ENCODE measurements at regions not wholly inside any gene's neighbourhood (a gene's known extent, or its start where the extent isn't known, plus 50 kb on each side); places are given as distances from the start of the nearest gene placed in this dataset.

DNA sequence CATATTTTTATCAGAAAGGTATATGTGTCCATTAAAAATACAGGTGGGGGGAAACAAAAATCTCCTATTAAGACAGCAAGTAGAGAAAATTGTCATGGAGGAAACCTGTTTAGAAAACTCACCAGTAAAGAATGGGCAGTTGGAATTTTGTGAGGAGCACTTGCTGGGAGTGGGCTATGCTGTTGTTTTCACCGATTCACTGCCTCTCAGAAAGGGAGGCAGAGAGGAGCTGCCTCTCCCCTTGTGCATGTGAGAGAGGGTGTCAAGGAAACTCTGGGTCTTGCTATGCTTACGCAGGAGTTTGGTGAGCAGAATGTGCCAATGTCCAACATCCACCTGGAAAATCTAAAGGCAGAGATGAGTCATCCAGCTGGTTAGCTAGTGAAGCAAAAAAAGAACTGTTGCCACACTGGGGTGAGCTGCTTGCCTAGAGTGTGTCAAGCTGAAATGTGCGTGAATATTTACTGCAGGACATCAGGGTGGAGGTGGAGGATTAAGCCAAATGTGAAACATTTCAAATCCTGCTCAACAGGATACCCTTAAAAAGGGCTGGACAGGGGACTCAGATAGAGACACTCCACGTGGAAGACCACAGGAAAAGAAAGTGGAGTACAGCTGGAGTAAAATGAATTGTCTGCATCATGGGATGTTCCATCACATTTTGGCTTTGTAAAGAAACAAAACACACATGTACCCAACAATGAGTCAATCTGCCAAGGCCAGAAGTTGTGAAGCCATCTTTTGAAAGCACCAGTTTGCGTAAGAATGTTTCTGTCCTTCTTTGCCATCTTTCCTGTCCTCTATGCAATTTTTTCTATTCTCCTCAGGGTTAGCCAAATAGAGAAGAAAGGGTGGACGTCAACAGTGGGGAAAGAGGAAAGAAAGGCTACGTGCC is 449.7 kb upstream of the MPDZ start:
- WGBS: 72% methylated on average over 7 of the region's 7 CpGs
- H3K36me3 ChIP-seq: no peaks in the 10 kb centered on the region
- H3K27me3 ChIP-seq: no peaks in the 10 kb centered on the region
- no peak for DNase-seq (ENCODE audit: extremely low spot score)
- peaks cover 0 to 6% (median 0%) of the 10 kb centered on the region in 4 donors for H3K4me1 ChIP-seq
- H3K4me3 ChIP-seq: no peak overlapping the region
- H3K27ac ChIP-seq (replicated peaks in 1 of 4): no peak overlapping the region
- no peak for TF ChIP-seq POLR2A (IDR thresholded peaks at IDR 0.05; ENCODE audit: low read depth)
- TF ChIP-seq POLR2AphosphoS5 (IDR thresholded peaks at IDR 0.05): peak in 1 of 2 donors; percentile 6
- TF ChIP-seq, protein P1, sequence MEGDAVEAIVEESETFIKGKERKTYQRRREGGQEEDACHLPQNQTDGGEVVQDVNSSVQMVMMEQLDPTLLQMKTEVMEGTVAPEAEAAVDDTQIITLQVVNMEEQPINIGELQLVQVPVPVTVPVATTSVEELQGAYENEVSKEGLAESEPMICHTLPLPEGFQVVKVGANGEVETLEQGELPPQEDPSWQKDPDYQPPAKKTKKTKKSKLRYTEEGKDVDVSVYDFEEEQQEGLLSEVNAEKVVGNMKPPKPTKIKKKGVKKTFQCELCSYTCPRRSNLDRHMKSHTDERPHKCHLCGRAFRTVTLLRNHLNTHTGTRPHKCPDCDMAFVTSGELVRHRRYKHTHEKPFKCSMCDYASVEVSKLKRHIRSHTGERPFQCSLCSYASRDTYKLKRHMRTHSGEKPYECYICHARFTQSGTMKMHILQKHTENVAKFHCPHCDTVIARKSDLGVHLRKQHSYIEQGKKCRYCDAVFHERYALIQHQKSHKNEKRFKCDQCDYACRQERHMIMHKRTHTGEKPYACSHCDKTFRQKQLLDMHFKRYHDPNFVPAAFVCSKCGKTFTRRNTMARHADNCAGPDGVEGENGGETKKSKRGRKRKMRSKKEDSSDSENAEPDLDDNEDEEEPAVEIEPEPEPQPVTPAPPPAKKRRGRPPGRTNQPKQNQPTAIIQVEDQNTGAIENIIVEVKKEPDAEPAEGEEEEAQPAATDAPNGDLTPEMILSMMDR (IDR thresholded peaks at IDR 0.05): no peak
- no peak for TF ChIP-seq EP300 (IDR thresholded peaks at IDR 0.05)
- intact Hi-C loops (cut with DNase I): no loop called here
- no peaks in the 10 kb centered on the region for H3K9me3 ChIP-seq

DNA sequence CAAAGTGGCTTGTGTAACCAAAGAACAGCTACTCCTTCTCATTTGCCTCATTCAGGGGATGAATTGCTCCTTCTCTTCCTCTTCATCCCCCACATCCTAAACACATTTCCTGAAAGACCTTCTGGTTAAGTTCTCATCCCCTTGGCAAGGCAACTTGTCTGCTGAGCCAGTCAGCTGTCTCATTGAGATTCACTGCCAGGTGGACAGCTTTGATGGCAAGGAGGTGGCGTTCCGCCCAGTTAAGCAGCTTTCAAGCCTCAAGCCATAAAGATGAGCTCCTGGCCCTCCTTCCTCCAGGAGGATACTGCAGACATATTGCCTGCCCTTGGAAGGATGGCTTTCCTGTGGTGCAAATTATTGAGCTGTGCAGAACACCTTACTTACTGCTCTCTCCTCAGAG is 448.6 kb upstream of the MPDZ start:
- no peak overlapping the region for H3K4me3 ChIP-seq
- H3K9me3 ChIP-seq: no peaks in the 10 kb centered on the region
- no peak for DNase-seq (ENCODE audit: extremely low spot score)
- TF ChIP-seq POLR2AphosphoS5 (IDR thresholded peaks at IDR 0.05) (no peak), EP300 (IDR thresholded peaks at IDR 0.05) (no peak), POLR2A (IDR thresholded peaks at IDR 0.05; ENCODE audit: low read depth) (no peak)
- TF ChIP-seq, protein P1 (IDR thresholded peaks at IDR 0.05): no peak
- H3K27me3 ChIP-seq: no peaks in the 10 kb centered on the region
- no peak overlapping the region for H3K27ac ChIP-seq (replicated peaks in 1 of 4)
- intact Hi-C loops (cut with DNase I): no loop called here
- no peaks in the 10 kb centered on the region for H3K36me3 ChIP-seq
- no CpG with 5 or more reads among the region's 2 CpGs for WGBS
- H3K4me1 ChIP-seq: peaks cover 0 to 6% (median 0%) of the 10 kb centered on the region in 4 donors

- intact Hi-C loops (cut with DNase I): no loop called here
- Histone ChIP-seq H3K4me1 (peaks cover 0 to 6% (median 0%) of the 10 kb centered on the region in 4 donors), H3K36me3 (no peaks in the 10 kb centered on the region), H3K27ac (replicated peaks in 1 of 4) (peak overlapping the region in 1 of 4 donors; percentile 24), H3K27me3 (no peaks in the 10 kb centered on the region), H3K9me3 (no peaks in the 10 kb centered on the region), H3K4me3 (no peak overlapping the region)
- no peak for DNase-seq (ENCODE audit: extremely low spot score)
- TF ChIP-seq POLR2AphosphoS5 (IDR thresholded peaks at IDR 0.05) (no peak), EP300 (IDR thresholded peaks at IDR 0.05) (no peak), POLR2A (IDR thresholded peaks at IDR 0.05; ENCODE audit: low read depth) (no peak)
- TF ChIP-seq, protein P1 (IDR thresholded peaks at IDR 0.05): no peak
- 79% methylated on average over 2 of the region's 2 CpGs for WGBS
These were observed 447.3 kb upstream of the MPDZ start for GRCh38 chr9:13726746-13727145.

GRCh38 chr9:13725516-13725915 is 446.0 kb upstream of the MPDZ start:
- 94% methylated on average over 2 of the region's 2 CpGs for WGBS

More at GRCh38 chr9:13725516-13725915, 446.0 kb upstream of the MPDZ start:
- Histone ChIP-seq H3K27ac (replicated peaks in 1 of 4) (no peak overlapping the region), H3K27me3 (no peaks in the 10 kb centered on the region), H3K4me3 (no peak overlapping the region), H3K9me3 (no peaks in the 10 kb centered on the region), H3K36me3 (no peaks in the 10 kb centered on the region), H3K4me1 (peaks cover 0 to 6% (median 0%) of the 10 kb centered on the region in 4 donors)
- DNase-seq (ENCODE audit: extremely low spot score): no peak
- TF ChIP-seq POLR2AphosphoS5 (IDR thresholded peaks at IDR 0.05): no peak
- no peak for TF ChIP-seq POLR2A (IDR thresholded peaks at IDR 0.05; ENCODE audit: low read depth)
- TF ChIP-seq EP300 (IDR thresholded peaks at IDR 0.05): no peak
- TF ChIP-seq, protein P1 (IDR thresholded peaks at IDR 0.05): no peak
- intact Hi-C loops (cut with DNase I): no loop called here

Measured in esophagus muscularis mucosa (tissue), 4 donors.